ENCODE measurements at regions not wholly inside any gene's neighbourhood (a gene's known extent, or its start where the extent isn't known, plus 50 kb on each side); places are given as distances from the start of the nearest gene placed in this dataset.

DNA sequence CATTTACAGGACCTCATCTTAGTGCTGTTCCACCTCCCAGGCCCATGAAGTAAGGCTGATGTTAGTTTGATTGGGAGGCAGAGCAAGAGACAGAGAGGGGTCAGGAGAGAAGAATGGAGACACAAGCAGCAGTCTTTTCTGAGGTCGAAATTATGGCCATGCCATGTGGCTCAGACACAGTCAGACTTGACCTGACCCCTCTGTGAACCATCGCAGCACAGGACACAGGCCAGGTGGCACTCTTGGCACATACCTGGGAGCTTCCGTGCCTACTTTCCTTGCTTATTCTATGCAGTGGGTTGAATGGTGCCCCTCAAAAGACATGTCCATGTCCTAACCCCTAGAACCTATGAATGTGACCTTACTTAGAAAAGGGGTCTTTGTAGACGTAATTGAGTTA is 254.9 kb downstream of the MAFB start:
- Histone ChIP-seq H3K4me1 (ENCODE audit: low read depth) (no peaks in the 10 kb centered on the region), H3K4me3 (no peak overlapping the region), H3K9me3 (no peaks in the 10 kb centered on the region), H3K36me3 (ENCODE audit: low read depth) (no peaks in the 10 kb centered on the region)
- TF ChIP-seq, protein P1, sequence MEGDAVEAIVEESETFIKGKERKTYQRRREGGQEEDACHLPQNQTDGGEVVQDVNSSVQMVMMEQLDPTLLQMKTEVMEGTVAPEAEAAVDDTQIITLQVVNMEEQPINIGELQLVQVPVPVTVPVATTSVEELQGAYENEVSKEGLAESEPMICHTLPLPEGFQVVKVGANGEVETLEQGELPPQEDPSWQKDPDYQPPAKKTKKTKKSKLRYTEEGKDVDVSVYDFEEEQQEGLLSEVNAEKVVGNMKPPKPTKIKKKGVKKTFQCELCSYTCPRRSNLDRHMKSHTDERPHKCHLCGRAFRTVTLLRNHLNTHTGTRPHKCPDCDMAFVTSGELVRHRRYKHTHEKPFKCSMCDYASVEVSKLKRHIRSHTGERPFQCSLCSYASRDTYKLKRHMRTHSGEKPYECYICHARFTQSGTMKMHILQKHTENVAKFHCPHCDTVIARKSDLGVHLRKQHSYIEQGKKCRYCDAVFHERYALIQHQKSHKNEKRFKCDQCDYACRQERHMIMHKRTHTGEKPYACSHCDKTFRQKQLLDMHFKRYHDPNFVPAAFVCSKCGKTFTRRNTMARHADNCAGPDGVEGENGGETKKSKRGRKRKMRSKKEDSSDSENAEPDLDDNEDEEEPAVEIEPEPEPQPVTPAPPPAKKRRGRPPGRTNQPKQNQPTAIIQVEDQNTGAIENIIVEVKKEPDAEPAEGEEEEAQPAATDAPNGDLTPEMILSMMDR (IDR thresholded peaks at IDR 0.05), result no peak
- no peak for ATAC-seq
- intact Hi-C loops (cut with DNase I, micrococcal nuclease), result no loop called here
- DNase-seq, result no peak

DNA sequence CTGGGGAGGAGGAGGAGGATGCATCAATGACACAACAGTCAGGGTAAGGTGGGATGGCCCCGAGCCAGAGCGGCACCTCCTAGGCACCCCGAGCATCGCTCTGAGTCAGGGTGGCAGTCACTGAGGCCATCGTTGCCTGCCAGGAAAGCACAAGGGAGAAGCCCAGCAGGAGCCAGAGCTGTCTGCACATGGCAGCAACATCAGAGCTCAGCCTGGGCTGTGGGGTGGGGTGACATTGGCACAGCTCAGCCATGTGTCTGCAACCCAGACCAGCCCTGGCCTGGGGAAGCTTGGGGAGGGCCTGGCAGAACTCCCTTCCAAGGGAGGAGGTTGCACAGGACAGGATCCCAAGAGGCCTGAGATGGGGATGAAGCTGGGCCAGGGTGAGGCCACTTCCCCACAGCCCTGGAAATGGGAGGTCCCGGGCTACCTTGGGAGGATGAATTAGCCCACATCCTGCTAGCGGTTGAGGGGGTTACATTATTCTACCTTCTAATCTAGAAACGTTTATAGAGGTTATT is 255.6 kb downstream of the MAFB start:
- intact Hi-C loops (cut with DNase I, micrococcal nuclease), result no loop called here
- DNase-seq (no peak), ATAC-seq (no peak)
- no peaks in the 10 kb centered on the region for H3K36me3 ChIP-seq (ENCODE audit: low read depth)
- no peaks in the 10 kb centered on the region for H3K4me1 ChIP-seq (ENCODE audit: low read depth)
- H3K9me3 ChIP-seq, result no peaks in the 10 kb centered on the region
- no peak overlapping the region for H3K4me3 ChIP-seq
- TF ChIP-seq, protein P1 (IDR thresholded peaks at IDR 0.05), result no peak

DNA sequence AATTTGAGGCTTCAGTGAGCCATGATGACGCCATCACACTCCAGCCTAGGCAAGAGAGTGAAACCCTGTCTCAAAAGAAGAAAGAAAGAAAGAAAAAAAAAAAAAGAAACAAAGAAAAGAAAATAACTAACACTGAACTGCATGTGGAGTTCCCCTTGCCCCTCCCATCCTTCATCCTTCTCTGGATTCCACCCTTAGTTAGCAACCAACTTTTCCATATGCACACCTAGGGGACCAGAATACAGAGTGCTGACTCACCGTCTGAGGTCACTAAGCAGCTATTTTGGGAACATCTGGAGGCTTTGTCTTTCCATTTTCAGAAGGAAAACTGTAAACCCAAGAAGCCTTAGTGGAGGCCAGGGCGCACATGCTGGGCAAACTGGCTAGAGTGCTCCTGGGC is 257.4 kb downstream of the MAFB start:
- intact Hi-C loops (cut with DNase I, micrococcal nuclease), result no loop called here
- ATAC-seq (no peak), DNase-seq (no peak)
- H3K4me3 ChIP-seq, result no peak overlapping the region
- no peaks in the 10 kb centered on the region for H3K4me1 ChIP-seq (ENCODE audit: low read depth)
- no peaks in the 10 kb centered on the region for H3K36me3 ChIP-seq (ENCODE audit: low read depth)
- TF ChIP-seq, protein P1 (IDR thresholded peaks at IDR 0.05), result no peak
- no peaks in the 10 kb centered on the region for H3K9me3 ChIP-seq

DNA sequence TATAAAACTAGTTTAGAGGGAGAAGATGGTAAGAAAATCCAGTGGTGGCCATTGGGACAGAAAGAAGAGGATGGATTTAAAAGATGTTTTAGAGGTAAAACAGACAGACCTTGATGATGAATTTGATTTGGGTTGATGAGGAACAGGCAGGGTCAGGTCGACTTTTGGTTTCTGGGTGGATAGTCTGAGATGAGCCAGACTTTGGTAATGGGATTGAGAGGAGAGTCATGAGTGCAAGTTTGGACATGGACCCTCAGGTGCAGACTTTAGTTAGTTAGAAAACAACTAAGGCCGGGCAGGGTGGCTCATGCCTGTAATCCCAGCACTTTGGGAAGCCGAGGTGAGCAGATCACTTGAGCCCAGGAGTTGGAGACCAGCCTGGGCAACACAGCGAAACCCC is 257.9 kb downstream of the MAFB start:
- TF ChIP-seq, protein P1 (IDR thresholded peaks at IDR 0.05), result no peak
- H3K4me1 ChIP-seq (ENCODE audit: low read depth), result no peaks in the 10 kb centered on the region
- ATAC-seq, result no peak
- no peaks in the 10 kb centered on the region for H3K9me3 ChIP-seq
- no peaks in the 10 kb centered on the region for H3K36me3 ChIP-seq (ENCODE audit: low read depth)
- H3K4me3 ChIP-seq, result no peak overlapping the region
- intact Hi-C loops (cut with DNase I, micrococcal nuclease), result no loop called here
- no peak for DNase-seq

DNA sequence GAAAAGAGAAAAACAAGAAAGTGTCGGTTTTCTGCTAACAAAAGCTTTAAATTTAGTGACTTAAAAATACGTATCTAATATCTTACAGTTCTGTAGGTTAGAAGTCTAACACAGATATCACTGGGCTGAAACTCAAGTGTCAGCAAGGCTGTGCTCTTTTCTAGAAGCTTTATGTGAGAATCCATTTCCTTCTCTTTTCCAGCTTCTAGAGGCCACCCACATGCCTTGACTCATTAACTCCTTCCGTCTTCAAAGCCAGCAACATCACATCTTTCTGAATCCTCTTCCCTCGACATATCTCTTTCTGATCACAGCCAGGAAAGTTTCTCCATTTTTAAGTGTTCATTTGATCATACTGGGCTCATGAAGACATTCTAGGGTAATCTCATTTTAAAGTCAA is 262.0 kb downstream of the MAFB start:
- Histone ChIP-seq H3K4me3 (no peak overlapping the region), H3K4me1 (ENCODE audit: low read depth) (no peaks in the 10 kb centered on the region), H3K36me3 (ENCODE audit: low read depth) (no peaks in the 10 kb centered on the region), H3K9me3 (no peaks in the 10 kb centered on the region)
- DNase-seq, result no peak
- ATAC-seq, result no peak
- TF ChIP-seq, protein P1 (IDR thresholded peaks at IDR 0.05), result no peak
- intact Hi-C loops (cut with DNase I, micrococcal nuclease), result no loop called here

DNA sequence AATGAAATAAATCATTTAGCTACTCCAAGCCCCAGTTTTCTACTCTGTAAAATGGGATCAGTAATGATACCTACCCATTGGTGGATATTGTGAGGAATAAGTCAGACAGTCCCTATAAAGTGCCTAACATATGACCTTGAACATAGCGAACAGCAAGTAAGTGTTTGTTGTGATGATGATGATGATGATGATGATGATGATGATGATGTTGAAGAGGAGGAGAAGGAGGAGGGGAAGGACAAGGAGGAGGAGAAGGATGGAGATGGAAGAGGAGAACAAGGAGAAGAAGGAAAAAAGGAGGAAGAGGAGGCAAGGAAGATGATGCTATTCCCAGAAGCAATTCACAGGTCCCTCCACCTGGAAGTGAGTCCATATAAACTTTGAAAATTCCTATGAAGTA is 264.3 kb downstream of the MAFB start:
- ATAC-seq (no peak), DNase-seq (no peak)
- Histone ChIP-seq H3K36me3 (ENCODE audit: low read depth) (no peaks in the 10 kb centered on the region), H3K4me3 (no peak overlapping the region), H3K4me1 (ENCODE audit: low read depth) (no peaks in the 10 kb centered on the region), H3K9me3 (no peaks in the 10 kb centered on the region)
- TF ChIP-seq, protein P1 (IDR thresholded peaks at IDR 0.05), result no peak
- intact Hi-C loops (cut with DNase I, micrococcal nuclease), result no loop called here
